ENCODE measurements at regions not wholly inside any gene's neighbourhood (a gene's known extent, or its start where the extent isn't known, plus 50 kb on each side); places are given as distances from the start of the nearest gene placed in this dataset.
"Not testable (repeated sequence)": the region's sequence is repeated elsewhere in the genome, so short reads cannot be mapped to it uniquely, and the experiment has no call there.

DNA sequence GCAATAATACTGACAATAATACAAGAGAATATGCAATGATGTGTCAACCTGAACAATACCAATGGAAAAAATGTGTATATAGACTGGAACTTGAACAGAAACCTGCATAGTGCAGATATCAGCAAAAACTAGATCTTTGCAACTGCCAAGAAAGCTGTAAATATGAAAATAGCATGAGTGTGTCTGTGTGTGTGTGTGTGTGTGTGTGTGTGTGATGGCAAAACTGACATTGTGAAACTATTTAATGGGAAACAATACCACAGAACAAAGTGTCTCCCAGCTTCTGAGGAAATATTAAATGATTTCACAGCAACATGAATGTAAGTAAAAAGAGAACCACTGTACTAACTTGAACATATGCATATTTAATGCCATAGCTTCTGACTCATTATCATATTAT, 558.2 kb upstream of the LINC00305 start:
- no peak for DNase-seq

DNA sequence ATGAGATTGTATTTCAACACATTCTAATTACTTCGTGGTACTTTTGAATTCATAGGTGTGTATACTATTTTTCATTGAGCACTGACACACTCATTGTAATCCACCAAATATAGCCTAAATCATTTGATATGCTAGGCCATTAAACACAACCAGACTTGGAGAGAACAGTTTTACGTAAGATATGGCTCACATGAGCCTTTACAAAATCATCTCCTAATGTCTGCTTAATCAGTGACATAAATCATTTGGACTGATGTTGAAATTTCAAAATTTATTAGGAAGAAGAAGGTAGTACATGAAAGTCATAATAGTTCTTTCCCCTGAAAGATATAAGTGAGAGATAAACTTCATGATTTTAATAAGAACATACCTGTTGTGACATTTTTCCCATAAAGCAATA, 550.2 kb upstream of the LINC00305 start:
- DNase-seq: no peak

DNA sequence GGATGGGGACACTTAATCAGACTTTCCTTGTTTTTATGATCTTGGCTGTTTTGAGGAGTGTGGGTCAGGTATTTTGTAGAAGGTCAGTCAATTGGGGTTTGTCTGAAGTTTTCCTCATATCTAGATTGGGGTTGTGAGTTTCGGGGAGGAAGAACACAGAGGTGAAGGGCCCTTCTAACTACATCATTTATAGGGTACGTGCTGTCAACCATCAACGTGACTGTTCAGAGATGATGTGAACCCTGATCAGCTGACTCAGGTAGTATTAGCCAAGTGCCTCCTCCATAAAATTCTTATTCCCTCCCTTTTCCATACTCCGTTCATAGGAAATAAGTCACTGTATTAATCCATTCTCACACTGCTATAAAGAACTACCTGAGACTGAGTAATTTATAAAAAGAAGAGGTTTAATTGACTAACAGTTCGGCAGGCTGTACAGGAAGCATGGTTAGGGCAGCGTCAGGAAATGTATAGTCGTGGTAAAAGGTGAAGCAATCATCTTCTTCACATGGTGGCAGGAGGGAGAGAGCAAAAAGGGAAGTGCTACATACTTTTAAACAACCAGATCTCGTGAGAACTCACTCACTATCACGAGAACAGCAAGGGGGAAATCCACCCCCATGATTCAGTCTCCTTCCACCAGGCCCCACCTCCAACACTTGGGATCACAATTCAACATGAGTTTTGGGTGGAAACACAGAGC, 547.1 kb upstream of the LINC00305 start:
- no peak for DNase-seq

DNA sequence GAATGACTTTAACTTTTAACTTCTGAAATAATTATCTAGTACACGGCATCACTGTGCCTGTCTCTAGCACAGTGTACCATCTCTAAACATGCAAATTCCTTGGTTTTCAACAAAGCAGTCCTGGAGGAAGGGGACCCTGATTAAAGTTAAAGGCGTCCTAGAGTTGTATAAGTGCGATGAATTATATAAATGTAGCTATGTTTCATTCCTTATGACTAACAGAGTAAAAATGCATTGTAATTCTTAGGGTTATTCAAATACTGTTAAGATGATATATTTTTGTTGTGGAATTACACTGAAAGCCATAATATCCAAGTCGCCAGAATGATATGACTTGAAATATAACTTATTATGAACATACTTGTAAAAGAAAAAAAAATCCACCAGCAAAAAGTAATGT, 544.9 kb upstream of the LINC00305 start:
- no peak for DNase-seq

- DNase-seq: no peak
Observed at GRCh38 chr18:64692826-64693225, 543.9 kb upstream of the LINC00305 start.

DNA sequence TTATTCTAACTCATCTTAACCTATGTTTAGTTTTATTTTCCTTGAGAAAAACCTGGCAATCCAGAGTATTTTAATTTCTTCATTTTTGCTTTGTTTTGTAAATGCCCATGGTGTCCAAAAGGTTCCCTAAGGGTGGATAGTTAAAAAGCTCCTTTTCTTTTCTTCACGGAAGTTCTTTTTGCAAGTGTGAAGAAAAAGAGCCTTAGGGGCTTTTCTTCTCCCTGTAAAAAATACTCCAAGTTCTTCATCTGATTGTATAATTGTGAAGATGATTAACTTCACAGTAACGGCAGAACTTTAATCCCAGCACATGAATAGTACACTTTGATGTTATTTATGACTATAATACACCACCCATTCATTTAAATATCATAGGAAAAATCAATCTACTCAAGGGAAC, 530.2 kb upstream of the LINC00305 start:
- DNase-seq: no peak

DNA sequence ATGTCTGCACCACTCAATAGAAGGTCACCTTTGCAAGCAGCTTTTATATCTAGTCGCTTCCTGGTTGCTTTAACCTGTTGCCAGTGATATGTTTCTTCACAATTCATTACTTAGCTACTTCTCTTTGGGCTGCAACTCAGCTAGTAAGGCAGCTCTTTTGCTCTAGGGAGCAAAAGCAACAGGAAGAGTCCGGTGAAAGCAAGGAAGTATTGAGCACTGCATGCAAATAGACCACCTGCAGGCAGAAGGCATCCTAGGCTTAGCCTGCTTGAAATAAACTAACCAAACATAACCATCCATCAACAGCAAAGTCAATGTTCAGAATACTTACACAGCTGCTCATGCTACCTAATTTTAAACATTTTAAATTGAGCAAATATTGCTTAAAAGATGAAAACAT, 529.2 kb upstream of the LINC00305 start:
- no peak for DNase-seq

DNA sequence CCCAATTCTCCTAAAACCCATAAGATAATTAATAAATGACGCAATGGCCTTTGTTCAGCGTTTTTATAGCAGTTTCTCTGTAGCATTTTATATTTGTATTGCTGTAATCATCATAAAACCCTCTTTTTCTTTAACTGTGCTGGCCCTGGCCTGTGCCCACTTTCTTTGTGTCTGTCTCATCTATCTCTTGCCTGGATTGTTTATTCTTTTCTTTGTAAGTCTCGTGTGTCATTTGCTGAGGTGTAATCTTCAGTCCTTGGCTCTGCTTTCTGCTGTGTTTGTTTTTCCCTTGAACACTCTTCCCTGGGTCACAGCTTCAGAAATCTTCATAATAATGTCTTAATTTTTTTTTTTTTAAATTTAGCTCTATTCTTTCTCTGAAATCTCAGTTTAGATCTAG, 525.8 kb upstream of the LINC00305 start:
- no peak for DNase-seq

- DNase-seq: not testable (repeated sequence)
Observed at GRCh38 chr18:64671293-64671692, 522.4 kb upstream of the LINC00305 start.

DNA sequence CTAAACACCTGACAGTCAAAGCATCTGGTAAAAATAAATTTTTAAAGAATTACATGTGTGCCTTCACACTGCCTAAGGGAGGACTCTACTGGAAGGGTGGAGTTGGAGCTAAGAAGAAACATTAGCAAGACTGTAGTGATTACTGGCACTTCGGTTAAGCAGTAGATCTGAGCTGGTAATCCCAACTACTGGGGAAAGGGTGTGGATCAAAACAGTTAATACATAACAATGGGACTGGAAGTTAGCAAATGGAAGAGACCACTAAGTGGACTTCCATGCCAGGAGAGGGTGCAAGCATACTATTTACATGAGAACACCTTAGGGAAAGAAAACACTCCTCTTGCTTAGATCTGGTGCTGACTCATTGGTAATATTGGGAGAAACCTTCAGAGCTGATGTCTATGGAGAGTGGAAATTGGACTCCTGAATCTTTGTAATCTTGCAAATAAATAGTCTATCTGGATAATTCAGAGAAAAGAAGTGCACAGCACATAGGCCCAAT, 519.6 kb upstream of the LINC00305 start:
- no peak for DNase-seq

DNA sequence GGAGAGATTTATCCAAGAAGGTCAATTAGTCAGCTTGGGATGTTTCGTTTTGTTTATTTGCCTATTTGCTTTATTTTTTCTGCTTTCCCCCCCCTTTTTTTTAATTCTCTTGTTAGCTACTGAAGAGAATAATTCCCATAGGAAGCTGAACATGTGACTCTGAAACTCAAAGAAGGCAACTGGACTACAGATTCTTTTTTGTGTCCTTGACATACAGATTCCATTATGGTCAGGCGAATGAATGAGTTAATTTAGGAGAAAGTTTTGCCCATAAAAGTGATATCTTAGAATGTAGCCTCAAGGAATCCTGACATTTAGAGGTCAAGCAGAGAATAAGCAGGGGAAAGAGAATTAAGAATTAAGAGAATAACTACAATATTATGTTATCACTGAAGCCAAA, 514.2 kb upstream of the LINC00305 start:
- no peak for DNase-seq

GRCh38 chr18:64659196-64659595, 510.3 kb upstream of the LINC00305 start:
- DNase-seq: no peak

DNA sequence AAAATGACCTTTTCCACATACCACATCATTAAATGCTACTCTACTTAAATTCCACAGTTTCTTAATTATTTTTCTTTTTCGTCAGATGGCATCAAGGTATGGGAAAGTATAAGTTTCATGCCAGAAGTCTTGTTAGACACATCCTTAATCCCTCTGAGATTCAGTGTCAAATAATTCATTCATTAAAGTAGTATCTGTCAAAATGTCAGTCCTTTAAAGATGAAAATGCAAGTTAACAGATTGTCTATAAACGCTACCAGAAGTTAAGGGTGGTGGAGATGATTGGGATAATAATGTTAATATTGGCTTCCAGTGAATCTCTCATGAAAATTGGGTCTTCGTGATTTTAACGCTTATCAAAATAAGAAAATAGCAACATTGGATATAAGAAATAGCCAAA, 504.2 kb upstream of the LINC00305 start:
- DNase-seq: no peak

DNA sequence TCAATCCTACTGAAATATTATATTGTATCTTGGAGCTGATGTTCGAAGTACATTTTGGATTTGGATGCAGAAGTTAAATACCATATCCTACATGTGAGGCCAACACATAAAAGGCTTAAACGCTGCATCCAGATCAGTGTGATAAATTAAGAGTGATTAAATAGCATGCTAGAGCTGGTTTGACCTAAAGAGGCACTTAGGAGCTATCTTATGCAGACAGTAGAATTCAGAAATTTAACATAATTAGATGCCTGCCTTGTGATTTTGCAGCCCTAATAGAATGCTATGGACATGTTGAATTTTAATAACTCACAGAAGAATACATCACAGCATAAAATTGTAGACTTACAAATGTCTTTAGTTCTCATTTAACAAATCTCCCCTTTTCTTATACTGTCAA, 501.2 kb upstream of the LINC00305 start:
- no peak for DNase-seq

DNA sequence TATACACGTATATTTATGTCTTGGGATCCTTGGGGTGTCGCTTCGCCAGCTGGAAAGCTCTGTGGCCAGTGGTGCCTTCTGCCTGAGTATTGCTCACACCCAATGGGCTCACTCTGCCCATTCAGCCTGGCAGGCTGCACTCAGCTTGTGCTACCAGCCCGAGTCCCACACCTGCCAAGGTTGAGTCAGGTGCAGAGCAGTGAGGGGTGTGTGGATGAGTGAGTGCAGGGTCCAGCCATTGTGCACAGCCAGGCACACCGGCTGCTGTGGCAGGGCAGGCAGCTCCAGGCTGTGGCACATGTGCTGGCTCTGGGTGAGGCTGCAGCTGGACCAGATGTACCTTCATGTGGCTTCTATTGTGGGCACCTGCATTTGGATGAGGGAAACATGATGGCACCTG, 496.9 kb upstream of the LINC00305 start:
- no peak for DNase-seq

DNA sequence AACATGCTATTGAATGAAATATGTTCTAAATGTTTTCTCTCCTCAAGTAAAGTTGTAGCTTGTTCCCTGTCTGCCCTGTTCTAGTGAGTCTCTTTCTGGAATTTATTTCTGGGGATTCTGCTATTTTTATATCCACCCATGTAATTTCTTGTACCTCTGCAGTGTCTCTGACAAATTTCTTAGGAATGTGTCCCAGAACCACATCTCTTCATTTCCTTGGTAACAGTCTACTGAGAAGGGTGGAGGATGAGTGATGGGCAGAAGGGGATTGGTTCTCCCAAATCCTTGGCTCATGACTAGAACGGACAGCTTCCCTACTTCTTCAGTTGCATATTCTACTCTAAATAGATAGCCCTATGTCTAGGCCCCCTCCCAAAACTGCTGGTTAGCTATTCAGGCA, 490.6 kb upstream of the LINC00305 start:
- no peak for DNase-seq

DNA sequence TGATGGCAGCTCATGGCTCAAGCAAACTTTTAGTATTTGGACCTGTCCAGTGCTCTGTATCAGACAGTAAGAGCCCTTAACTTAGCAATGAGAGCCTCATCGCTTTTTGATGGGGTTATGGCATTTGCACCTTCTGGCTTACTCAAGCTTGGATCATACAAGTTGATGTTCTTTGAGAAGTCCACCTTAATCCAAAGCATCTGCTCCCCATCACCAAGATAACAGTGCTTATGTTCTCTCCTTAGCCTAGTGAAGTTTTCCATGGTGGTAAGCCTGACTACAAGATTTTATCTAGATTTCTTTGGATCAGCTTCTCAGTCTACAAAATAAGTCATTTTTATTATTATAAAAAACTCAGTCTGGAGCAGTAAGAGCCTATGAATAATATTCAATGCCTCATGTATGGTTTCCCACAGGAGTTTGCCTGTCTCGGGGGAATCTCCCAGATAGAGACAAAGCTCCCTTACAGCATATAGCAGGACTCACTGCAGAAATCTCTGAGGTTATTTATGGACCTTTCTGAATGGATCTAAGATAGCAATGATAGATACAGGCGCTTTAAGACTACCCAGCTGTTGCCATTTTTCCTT, 472.2 kb upstream of the LINC00305 start:
- no peak for DNase-seq

GRCh38 chr18:64618390-64618789, 469.5 kb upstream of the LINC00305 start:
- peak; percentile 72 for DNase-seq

DNA sequence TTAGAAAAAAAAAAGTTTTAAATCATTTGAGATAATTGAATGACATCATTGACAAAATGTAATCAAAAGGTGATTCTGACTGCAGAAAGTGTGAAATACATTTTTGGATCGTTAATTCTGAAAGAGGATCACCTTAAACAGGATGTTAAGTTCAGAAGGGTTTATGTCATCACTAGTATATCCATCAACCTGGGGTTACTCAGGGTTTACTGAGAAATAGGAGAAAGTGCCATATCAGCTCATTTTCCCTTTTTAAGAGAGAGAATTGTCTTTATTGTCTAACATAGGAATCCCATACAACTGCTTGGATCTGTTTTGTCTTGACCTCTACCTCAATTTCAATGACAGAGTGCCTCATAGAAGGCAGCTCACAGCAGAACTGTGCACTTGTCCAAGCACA, 466.1 kb upstream of the LINC00305 start:
- DNase-seq: no peak

DNA sequence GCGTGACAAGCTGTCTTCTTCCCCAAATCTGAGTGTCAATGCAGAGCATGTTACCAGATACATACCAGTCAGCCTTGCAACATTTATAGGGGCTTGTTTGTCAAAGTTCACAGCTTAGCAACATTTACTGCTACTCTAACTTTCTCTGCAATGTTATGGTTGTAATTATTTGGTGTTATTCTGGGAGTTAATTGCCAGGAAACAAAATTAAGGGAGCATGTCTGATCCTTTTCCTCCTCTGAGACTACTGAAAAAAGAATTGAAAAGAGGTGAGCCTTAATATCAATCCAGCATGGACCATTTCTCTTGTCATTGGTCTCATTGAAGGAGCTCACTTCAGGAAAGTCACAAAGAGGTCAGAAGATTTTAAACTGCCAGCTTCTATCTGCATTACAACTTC, 465.6 kb upstream of the LINC00305 start:
- DNase-seq: no peak

GRCh38 chr18:64592246-64592645, 443.4 kb upstream of the LINC00305 start:
- no peak for DNase-seq

GRCh38 chr18:64589000-64589399, 440.1 kb upstream of the LINC00305 start:
- DNase-seq: no peak

DNA sequence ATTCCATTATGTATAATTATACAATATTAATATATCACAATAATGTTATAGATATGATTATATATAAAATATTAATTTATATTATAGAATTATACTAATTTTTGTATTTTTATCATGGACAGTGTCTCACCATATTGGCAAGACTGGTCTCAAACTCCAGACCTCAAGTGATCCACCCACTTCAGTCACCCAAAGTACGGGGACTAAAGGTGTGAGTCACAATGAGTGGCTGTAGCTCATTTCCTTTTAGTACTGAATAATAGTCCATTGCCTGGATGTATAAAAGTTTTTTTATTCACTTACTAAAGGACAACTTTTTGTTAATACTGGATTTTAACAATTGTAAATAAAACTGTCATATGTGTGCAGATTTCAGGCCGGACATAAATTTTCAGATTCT, 417.6 kb upstream of the LINC00305 start:
- no peak for DNase-seq

DNA sequence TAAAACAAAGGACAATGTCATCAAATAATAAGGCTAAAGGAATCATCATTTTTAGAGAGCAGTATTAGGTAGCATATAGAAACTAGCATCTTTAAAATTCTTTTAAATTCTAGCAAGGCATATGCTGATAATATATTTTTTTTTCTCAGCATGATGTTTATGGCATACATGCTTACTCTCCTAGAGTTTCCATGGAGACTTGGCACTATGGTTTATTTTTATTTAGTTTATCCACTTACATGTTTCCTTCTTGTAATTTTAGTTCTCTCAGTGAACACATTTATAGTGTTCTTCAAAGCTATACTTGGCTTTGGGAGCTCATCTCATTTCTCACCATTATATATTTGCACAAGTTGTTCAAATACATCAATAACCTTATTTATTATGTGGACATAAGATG, 413.8 kb upstream of the LINC00305 start:
- no peak for DNase-seq

- no peak for DNase-seq
Observed at GRCh38 chr18:64546451-64546850, 397.6 kb upstream of the LINC00305 start.
